ENCODE measurements at regions not wholly inside any gene's neighbourhood (a gene's known extent, or its start where the extent isn't known, plus 50 kb on each side); places are given as distances from the start of the nearest gene placed in this dataset.

DNA sequence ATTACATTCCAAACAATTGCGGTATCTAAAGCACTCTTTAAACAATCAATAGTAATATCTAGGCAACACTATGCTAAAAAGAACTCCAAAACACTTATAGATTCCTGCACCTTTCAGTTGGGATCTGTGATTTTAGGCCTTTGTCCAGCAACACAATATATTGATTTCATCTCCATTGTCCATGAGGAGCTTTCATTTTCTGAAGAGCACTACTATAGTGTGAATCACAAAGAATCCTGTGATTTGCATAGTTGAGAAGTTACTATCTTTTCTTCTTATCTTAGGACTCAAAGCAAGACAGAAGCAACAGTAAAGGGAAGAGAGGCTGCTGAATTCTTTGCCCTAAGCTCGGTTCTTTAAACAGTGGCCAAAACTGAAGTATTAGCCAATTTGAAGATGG, 846.8 kb downstream of the IPMK start:
- H3K9me3 ChIP-seq (ENCODE audit: insufficient read depth, low read depth, low read length) = no peaks in the 10 kb centered on the region
- no peak overlapping the region for H2AFZ ChIP-seq (ENCODE audit: low read length)
- no peak for TF ChIP-seq CTCF (conservative IDR thresholded peaks at IDR 0.05; ENCODE audit: low read length)
- no peak for TF ChIP-seq EZH2phosphoT487 (IDR thresholded peaks at IDR 0.05; ENCODE audit: borderline replicate concordance)

DNA sequence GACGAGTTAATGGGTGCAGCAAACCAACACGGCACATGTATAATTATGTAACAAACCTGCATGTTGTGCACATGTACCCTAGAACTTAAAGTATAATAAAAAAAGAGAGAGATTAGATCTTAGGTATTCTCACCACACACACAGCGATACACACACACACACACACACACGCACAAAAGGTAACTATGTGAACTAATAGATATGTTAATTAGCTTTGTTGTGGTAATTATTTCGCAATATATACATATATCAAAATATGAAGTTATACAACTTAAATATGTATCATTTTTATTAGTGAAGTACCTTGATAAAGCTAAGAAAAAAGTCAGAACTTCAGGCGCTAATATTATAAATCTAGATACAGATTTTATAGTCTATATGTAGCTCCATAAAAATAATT, 849.2 kb downstream of the IPMK start:
- Histone ChIP-seq H3F3A (ENCODE audit: low read depth) (no peaks in the 10 kb centered on the region), H3K4me3 (ENCODE audit: low read length, poor library complexity, severe bottlenecking) (no peak overlapping the region), H3K27me3 (ENCODE audit: insufficient read depth, low read length, poor library complexity, severe bottlenecking) (no peaks in the 10 kb centered on the region), H3K36me3 (ENCODE audit: insufficient read depth, low read length) (no peaks in the 10 kb centered on the region), H3K9me3 (ENCODE audit: insufficient read depth, low read depth, low read length) (no peaks in the 10 kb centered on the region), H3K4me1 (ENCODE audit: insufficient read depth, low read length, poor library complexity, severe bottlenecking) (no peaks in the 10 kb centered on the region), H3K9me2 (replicated peaks; ENCODE audit: low read depth, low read length) (no peaks in the 10 kb centered on the region), H3K79me2 (ENCODE audit: insufficient read depth, low read length) (no peaks in the 10 kb centered on the region), H3K9ac (ENCODE audit: low read depth, low read length, poor library complexity, severe bottlenecking) (no peak overlapping the region), H2AFZ (ENCODE audit: low read length) (no peak overlapping the region), H4K20me1 (ENCODE audit: insufficient read depth, low read length, poor library complexity, severe bottlenecking) (no peaks in the 10 kb centered on the region), H3K4me2 (ENCODE audit: low read depth, low read length, poor library complexity, severe bottlenecking) (no peak overlapping the region)
- TF ChIP-seq CTCF (conservative IDR thresholded peaks at IDR 0.05; ENCODE audit: low read length) = no peak
- TF ChIP-seq EZH2phosphoT487 (IDR thresholded peaks at IDR 0.05; ENCODE audit: borderline replicate concordance) = no peak

More for the DNA sequence above, 846.8 kb downstream of the IPMK start:
- Histone ChIP-seq H3K4me1 (ENCODE audit: insufficient read depth, low read length, poor library complexity, severe bottlenecking) (no peaks in the 10 kb centered on the region), H3K4me2 (ENCODE audit: low read depth, low read length, poor library complexity, severe bottlenecking) (no peak overlapping the region), H3K79me2 (ENCODE audit: insufficient read depth, low read length) (no peaks in the 10 kb centered on the region), H3K36me3 (ENCODE audit: insufficient read depth, low read length) (no peaks in the 10 kb centered on the region), H3K9ac (ENCODE audit: low read depth, low read length, poor library complexity, severe bottlenecking) (no peak overlapping the region), H3F3A (ENCODE audit: low read depth) (no peaks in the 10 kb centered on the region), H3K9me2 (replicated peaks; ENCODE audit: low read depth, low read length) (no peaks in the 10 kb centered on the region), H4K20me1 (ENCODE audit: insufficient read depth, low read length, poor library complexity, severe bottlenecking) (no peaks in the 10 kb centered on the region), H3K4me3 (ENCODE audit: low read length, poor library complexity, severe bottlenecking) (no peak overlapping the region), H3K27me3 (ENCODE audit: insufficient read depth, low read length, poor library complexity, severe bottlenecking) (no peaks in the 10 kb centered on the region)

- no peak overlapping the region for H3K9ac ChIP-seq (ENCODE audit: low read depth, low read length, poor library complexity, severe bottlenecking)
These were observed 871.8 kb downstream of the IPMK start for GRCh38 chr10:57395923-57396322.

More at GRCh38 chr10:57395923-57396322, 871.8 kb downstream of the IPMK start:
- no peak overlapping the region for H3K4me2 ChIP-seq (ENCODE audit: low read depth, low read length, poor library complexity, severe bottlenecking)
- no peak overlapping the region for H3K4me3 ChIP-seq (ENCODE audit: low read length, poor library complexity, severe bottlenecking)
- no peaks in the 10 kb centered on the region for H3K4me1 ChIP-seq (ENCODE audit: insufficient read depth, low read length, poor library complexity, severe bottlenecking)
- no peaks in the 10 kb centered on the region for H3K9me2 ChIP-seq (replicated peaks; ENCODE audit: low read depth, low read length)
- H3K36me3 ChIP-seq (ENCODE audit: insufficient read depth, low read length) = no peaks in the 10 kb centered on the region
- no peaks in the 10 kb centered on the region for H3K27me3 ChIP-seq (ENCODE audit: insufficient read depth, low read length, poor library complexity, severe bottlenecking)
- no peaks in the 10 kb centered on the region for H3F3A ChIP-seq (ENCODE audit: low read depth)
- H4K20me1 ChIP-seq (ENCODE audit: insufficient read depth, low read length, poor library complexity, severe bottlenecking) = no peaks in the 10 kb centered on the region
- no peaks in the 10 kb centered on the region for H3K9me3 ChIP-seq (ENCODE audit: insufficient read depth, low read depth, low read length)
- H2AFZ ChIP-seq (ENCODE audit: low read length) = no peak overlapping the region
- TF ChIP-seq CTCF (conservative IDR thresholded peaks at IDR 0.05; ENCODE audit: low read length) (no peak), EZH2phosphoT487 (IDR thresholded peaks at IDR 0.05; ENCODE audit: borderline replicate concordance) (no peak)
- no peaks in the 10 kb centered on the region for H3K79me2 ChIP-seq (ENCODE audit: insufficient read depth, low read length)
